Peyer's patch (tissue), 4 donors: ENCODE measurements at regions not wholly inside any gene's neighbourhood (a gene's known extent, or its start where the extent isn't known, plus 50 kb on each side); places are given as distances from the start of the nearest gene placed in this dataset.

Source experiments
- POLR2A ChIP-seq, 2 donors: fragments of 450-650 bp; IDR thresholded peaks; one replicate each; pipeline ENCODE4 v1.5.1; 2017; ENCODE audit warnings: antibody characterized with exemption in 2 of 2, mild to moderate bottlenecking in 2 of 2, moderate library complexity in 2 of 2
- TF ChIP-seq, protein P1 (sequence below), 6 experiments: fragments of 450-650 bp in 4 of 6; fragments of 200-600 bp in 2 of 6; sonication (generic) in 1 of 6; IDR thresholded peaks; one replicate each; pipeline ENCODE4 v1.5.1; 2017 to 2019; ENCODE audit warnings: antibody characterized with exemption in 6 of 6, mild to moderate bottlenecking in 3 of 6, moderate library complexity in 1 of 6

- TF ChIP-seq, protein P1, sequence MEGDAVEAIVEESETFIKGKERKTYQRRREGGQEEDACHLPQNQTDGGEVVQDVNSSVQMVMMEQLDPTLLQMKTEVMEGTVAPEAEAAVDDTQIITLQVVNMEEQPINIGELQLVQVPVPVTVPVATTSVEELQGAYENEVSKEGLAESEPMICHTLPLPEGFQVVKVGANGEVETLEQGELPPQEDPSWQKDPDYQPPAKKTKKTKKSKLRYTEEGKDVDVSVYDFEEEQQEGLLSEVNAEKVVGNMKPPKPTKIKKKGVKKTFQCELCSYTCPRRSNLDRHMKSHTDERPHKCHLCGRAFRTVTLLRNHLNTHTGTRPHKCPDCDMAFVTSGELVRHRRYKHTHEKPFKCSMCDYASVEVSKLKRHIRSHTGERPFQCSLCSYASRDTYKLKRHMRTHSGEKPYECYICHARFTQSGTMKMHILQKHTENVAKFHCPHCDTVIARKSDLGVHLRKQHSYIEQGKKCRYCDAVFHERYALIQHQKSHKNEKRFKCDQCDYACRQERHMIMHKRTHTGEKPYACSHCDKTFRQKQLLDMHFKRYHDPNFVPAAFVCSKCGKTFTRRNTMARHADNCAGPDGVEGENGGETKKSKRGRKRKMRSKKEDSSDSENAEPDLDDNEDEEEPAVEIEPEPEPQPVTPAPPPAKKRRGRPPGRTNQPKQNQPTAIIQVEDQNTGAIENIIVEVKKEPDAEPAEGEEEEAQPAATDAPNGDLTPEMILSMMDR (IDR thresholded peaks at IDR 0.05) = no peak
- TF ChIP-seq POLR2A (IDR thresholded peaks at IDR 0.05) = no peak
These were observed 616.4 kb upstream of the GHITM start for GRCh38 chr10:83522881-83523386.
